ENCODE measurements at regions not wholly inside any gene's neighbourhood (a gene's known extent, or its start where the extent isn't known, plus 50 kb on each side); places are given as distances from the start of the nearest gene placed in this dataset.
"Not testable (repeated sequence)": the region's sequence is repeated elsewhere in the genome, so short reads cannot be mapped to it uniquely, and the experiment has no call there.

DNA sequence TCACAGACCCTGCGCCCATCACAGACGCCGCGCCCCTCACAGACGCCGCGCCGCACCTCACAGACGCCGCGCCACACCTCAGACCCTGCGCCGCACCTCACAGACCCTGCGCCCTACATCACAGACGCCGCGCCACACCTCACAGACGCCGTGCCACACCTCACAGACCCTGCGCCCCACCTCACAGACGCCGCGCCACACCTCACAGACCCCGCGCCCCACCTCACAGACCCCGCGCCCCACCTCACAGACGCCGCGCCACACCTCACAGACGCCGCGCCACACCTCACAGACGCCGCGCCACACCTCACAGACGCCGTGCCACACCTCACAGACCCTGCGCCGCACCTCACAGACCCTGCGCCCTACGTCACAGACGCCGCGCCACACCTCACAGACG is 657.4 kb downstream of the TRIML1 start:
- not testable (repeated sequence) for H3K36me3 ChIP-seq (ENCODE audit: insufficient read depth, low read length); H3K4me3 ChIP-seq (ENCODE audit: low read depth, low read length); H3K27ac ChIP-seq (ENCODE audit: low read depth, low read length); H3K4me1 ChIP-seq (ENCODE audit: control insufficient read depth, insufficient read depth, low read length, unreplicated experiment); H3K27me3 ChIP-seq (ENCODE audit: insufficient read depth, low read length); H2AFZ ChIP-seq (ENCODE audit: low read length, unreplicated experiment); H3K79me2 ChIP-seq (ENCODE audit: control insufficient read depth, insufficient read depth, low read length, unreplicated experiment)

DNA sequence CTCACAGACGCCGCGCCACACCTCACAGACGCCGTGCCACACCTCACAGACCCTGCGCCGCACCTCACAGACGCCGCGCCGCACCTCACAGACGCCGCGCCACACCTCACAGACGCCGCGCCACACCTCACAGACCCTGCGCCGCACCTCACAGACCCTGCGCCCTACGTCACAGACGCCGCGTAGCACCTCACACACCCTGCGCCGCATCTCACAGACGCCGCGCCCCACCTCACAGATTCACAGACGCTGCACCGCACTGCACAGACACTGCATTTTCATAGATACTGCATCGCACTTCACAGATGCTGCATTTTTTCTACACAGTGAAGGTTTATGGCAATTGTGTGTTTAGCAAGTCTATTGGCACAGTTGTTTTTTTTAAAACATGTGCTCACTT is 657.8 kb downstream of the TRIML1 start:
- H3K27me3 ChIP-seq (ENCODE audit: insufficient read depth, low read length); H2AFZ ChIP-seq (ENCODE audit: low read length, unreplicated experiment); H3K4me1 ChIP-seq (ENCODE audit: control insufficient read depth, insufficient read depth, low read length, unreplicated experiment); H3K27ac ChIP-seq (ENCODE audit: low read depth, low read length); H3K4me3 ChIP-seq (ENCODE audit: low read depth, low read length); H3K36me3 ChIP-seq (ENCODE audit: insufficient read depth, low read length); H3K79me2 ChIP-seq (ENCODE audit: control insufficient read depth, insufficient read depth, low read length, unreplicated experiment): not testable (repeated sequence)

DNA sequence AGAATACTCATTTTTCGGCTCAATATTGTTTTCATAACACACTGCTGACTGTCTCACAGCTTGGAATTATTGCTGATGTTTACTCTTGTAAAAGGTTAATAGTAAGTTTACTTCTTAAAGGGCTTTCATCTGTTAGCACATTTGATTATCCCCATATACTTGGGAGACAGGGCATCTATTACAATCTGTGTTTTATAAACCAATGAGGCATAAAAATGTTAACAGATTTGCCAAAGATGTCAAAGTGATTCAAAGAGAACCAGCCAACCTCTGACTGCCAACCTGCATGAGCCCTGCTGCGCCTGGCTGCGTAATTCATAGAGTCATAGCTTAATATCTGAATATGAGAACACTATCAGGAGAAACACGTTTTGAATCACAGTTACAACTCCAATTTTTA is 665.6 kb downstream of the TRIML1 start:
- H2AFZ ChIP-seq (ENCODE audit: low read length, unreplicated experiment): no peak overlapping the region
- no peaks in the 10 kb centered on the region for H3K27me3 ChIP-seq (ENCODE audit: insufficient read depth, low read length)
- H3K27ac ChIP-seq (ENCODE audit: low read depth, low read length): no peak overlapping the region
- H3K4me3 ChIP-seq (ENCODE audit: low read depth, low read length): no peak overlapping the region
- no peaks in the 10 kb centered on the region for H3K36me3 ChIP-seq (ENCODE audit: insufficient read depth, low read length)
- H3K4me1 ChIP-seq (ENCODE audit: control insufficient read depth, insufficient read depth, low read length, unreplicated experiment): no peaks in the 10 kb centered on the region
- no peaks in the 10 kb centered on the region for H3K79me2 ChIP-seq (ENCODE audit: control insufficient read depth, insufficient read depth, low read length, unreplicated experiment)

DNA sequence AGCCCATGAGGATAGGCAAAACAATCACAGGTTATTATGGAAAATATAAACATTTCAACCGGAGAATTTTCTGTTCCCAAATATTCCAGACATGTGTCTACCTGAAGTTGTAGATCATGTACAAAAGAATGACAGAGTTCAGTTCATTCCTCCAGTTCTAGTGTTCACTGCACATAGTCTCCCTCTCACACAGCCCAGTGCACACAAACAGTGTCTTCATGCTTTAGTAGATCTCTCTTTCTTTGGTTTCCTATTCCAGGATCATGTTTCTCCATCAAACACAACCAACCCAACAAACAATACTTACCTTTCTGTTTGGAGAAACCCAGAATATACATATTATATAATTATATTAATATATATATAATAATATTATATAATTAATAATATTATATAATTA is 671.9 kb downstream of the TRIML1 start:
- no peak overlapping the region for H2AFZ ChIP-seq (ENCODE audit: low read length, unreplicated experiment)
- H3K36me3 ChIP-seq (ENCODE audit: insufficient read depth, low read length): no peaks in the 10 kb centered on the region
- H3K4me3 ChIP-seq (ENCODE audit: low read depth, low read length): no peak overlapping the region
- no peak overlapping the region for H3K27ac ChIP-seq (ENCODE audit: low read depth, low read length)
- H3K79me2 ChIP-seq (ENCODE audit: control insufficient read depth, insufficient read depth, low read length, unreplicated experiment): no peaks in the 10 kb centered on the region
- no peaks in the 10 kb centered on the region for H3K27me3 ChIP-seq (ENCODE audit: insufficient read depth, low read length)
- no peaks in the 10 kb centered on the region for H3K4me1 ChIP-seq (ENCODE audit: control insufficient read depth, insufficient read depth, low read length, unreplicated experiment)

DNA sequence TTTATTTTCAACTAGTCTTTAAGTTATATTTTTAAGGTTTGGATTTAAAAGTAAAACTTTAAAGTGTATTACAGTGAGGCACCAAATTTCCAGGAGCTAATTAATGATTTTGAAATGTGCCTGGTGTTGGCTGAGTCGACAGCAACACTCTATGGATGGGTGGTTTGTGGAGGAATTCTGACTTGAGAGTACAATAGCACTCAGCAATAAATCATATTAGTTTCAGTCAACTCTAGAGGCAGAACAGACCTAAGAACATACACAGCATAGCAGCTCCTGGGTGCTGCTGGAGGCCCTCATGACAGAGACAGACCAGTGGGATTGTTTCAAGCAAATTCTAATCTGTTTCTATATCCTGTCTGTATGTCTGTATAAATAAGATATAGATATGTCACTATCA is 673.4 kb downstream of the TRIML1 start:
- H2AFZ ChIP-seq (ENCODE audit: low read length, unreplicated experiment): no peak overlapping the region
- no peaks in the 10 kb centered on the region for H3K27me3 ChIP-seq (ENCODE audit: insufficient read depth, low read length)
- no peak overlapping the region for H3K4me3 ChIP-seq (ENCODE audit: low read depth, low read length)

DNA sequence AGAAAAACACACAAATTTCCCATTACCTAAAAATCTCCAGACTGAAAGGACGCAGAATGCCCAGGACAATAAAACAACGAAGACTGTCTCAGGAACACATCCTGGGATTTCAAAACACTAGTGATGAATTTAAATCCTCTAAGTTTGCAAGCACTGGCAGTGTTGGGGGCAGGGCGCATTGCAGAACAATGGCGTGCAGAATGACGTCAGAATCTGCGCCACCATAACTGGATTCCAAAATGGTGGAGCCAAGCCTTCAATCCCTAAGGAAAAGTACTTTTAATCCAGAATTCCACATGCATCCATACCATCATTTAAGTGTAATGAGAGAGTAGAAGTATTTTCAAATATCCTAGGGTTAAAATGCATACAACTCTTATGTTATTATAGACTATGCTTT is 679.1 kb downstream of the TRIML1 start:
- Histone ChIP-seq H3K4me3 (ENCODE audit: low read depth, low read length) (no peak overlapping the region), H2AFZ (ENCODE audit: low read length, unreplicated experiment) (no peak overlapping the region), H3K79me2 (ENCODE audit: control insufficient read depth, insufficient read depth, low read length, unreplicated experiment) (no peaks in the 10 kb centered on the region), H3K36me3 (ENCODE audit: insufficient read depth, low read length) (no peaks in the 10 kb centered on the region), H3K27me3 (ENCODE audit: insufficient read depth, low read length) (no peaks in the 10 kb centered on the region), H3K27ac (ENCODE audit: low read depth, low read length) (no peak overlapping the region), H3K4me1 (ENCODE audit: control insufficient read depth, insufficient read depth, low read length, unreplicated experiment) (no peaks in the 10 kb centered on the region)

More for the DNA sequence above, 673.4 kb downstream of the TRIML1 start:
- H3K4me1 ChIP-seq (ENCODE audit: control insufficient read depth, insufficient read depth, low read length, unreplicated experiment): no peaks in the 10 kb centered on the region
- H3K36me3 ChIP-seq (ENCODE audit: insufficient read depth, low read length): no peaks in the 10 kb centered on the region
- no peaks in the 10 kb centered on the region for H3K79me2 ChIP-seq (ENCODE audit: control insufficient read depth, insufficient read depth, low read length, unreplicated experiment)
- no peak overlapping the region for H3K27ac ChIP-seq (ENCODE audit: low read depth, low read length)

DNA sequence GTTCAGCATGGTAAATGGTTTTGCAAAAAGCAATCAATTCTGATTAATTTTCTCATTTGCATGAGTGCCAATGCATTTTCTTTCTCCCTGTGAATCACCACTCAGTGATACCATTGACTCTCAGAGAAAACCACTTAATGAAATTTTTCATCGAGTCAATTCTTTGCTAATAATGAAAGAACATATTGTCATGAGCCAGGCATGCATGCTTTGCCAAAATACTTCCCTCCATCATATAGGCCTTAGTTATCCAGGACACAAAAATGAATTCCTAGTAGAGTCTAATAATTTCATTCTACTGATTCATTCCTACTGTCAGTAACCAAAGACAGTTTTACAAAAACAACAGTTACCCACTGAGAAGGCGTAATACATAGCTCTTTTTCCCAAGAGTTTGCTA is 680.0 kb downstream of the TRIML1 start:
- H3K4me3 ChIP-seq (ENCODE audit: low read depth, low read length): no peak overlapping the region
- H3K79me2 ChIP-seq (ENCODE audit: control insufficient read depth, insufficient read depth, low read length, unreplicated experiment): no peaks in the 10 kb centered on the region
- no peak overlapping the region for H2AFZ ChIP-seq (ENCODE audit: low read length, unreplicated experiment)
- no peaks in the 10 kb centered on the region for H3K36me3 ChIP-seq (ENCODE audit: insufficient read depth, low read length)
- H3K27me3 ChIP-seq (ENCODE audit: insufficient read depth, low read length): no peaks in the 10 kb centered on the region
- H3K27ac ChIP-seq (ENCODE audit: low read depth, low read length): no peak overlapping the region
- no peaks in the 10 kb centered on the region for H3K4me1 ChIP-seq (ENCODE audit: control insufficient read depth, insufficient read depth, low read length, unreplicated experiment)

DNA sequence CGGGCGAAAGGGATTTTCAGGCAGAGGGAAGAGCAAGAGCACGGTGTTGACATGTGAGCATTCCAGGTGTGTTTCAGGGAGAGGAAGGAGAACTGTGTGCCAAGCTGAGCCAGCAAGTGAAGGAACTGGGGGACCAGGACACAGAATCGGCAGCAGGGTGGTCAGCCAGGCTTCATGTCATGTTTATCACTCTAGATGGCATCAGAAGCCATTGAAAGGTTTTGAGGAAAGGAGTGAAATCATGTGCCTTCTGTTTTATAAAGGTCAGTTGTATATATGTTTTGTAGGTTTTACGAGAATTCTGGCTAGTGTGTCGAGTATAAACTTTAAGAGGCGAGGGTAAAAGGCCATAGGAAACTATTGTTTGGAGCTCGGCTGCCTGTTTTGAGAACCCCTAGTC is 682.3 kb downstream of the TRIML1 start:
- H3K4me1 ChIP-seq (ENCODE audit: control insufficient read depth, insufficient read depth, low read length, unreplicated experiment): no peaks in the 10 kb centered on the region
- no peak overlapping the region for H2AFZ ChIP-seq (ENCODE audit: low read length, unreplicated experiment)
- no peaks in the 10 kb centered on the region for H3K36me3 ChIP-seq (ENCODE audit: insufficient read depth, low read length)
- H3K27me3 ChIP-seq (ENCODE audit: insufficient read depth, low read length): no peaks in the 10 kb centered on the region
- H3K79me2 ChIP-seq (ENCODE audit: control insufficient read depth, insufficient read depth, low read length, unreplicated experiment): no peaks in the 10 kb centered on the region
- H3K4me3 ChIP-seq (ENCODE audit: low read depth, low read length): no peak overlapping the region
- H3K27ac ChIP-seq (ENCODE audit: low read depth, low read length): no peak overlapping the region

DNA sequence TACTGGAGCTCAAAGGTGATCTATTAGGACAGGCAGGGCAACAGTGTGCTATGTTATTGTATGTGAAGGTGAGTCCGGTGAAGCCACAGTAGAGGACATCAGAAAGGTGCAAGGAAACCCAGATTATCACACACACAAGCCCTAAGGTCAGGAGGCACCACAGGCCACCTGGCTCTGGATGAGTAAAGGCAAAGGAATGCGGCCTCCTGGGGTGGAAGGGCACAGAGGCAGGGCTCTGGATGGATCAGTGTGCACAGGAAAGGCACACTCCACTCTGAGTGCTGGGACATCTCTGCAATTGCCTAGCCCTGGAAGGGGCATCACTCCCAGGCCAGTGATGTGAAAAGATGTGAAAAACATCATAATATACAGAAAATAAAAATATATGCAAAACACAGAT is 683.5 kb downstream of the TRIML1 start:
- Histone ChIP-seq H3K27ac (ENCODE audit: low read depth, low read length) (no peak overlapping the region), H3K4me1 (ENCODE audit: control insufficient read depth, insufficient read depth, low read length, unreplicated experiment) (no peaks in the 10 kb centered on the region), H3K4me3 (ENCODE audit: low read depth, low read length) (no peak overlapping the region), H3K79me2 (ENCODE audit: control insufficient read depth, insufficient read depth, low read length, unreplicated experiment) (no peaks in the 10 kb centered on the region), H3K27me3 (ENCODE audit: insufficient read depth, low read length) (no peaks in the 10 kb centered on the region), H2AFZ (ENCODE audit: low read length, unreplicated experiment) (no peak overlapping the region), H3K36me3 (ENCODE audit: insufficient read depth, low read length) (no peaks in the 10 kb centered on the region)

DNA sequence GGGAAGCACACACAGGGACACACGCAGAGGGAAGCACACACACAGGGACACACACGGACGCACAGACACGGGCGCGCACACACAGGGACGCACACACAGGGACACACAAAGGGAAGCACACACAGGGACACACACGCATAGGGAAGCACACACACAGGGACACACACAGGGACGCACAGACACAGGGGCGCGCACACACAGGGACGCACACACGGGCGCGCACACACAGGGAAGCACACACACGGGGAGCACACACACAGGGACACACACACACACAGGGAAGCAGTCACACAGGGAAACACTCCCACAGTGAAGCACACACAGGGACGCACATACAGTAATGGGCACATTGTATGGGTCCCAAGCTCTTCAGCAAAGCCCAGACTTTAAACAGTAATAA is 685.3 kb downstream of the TRIML1 start:
- H3K79me2 ChIP-seq (ENCODE audit: control insufficient read depth, insufficient read depth, low read length, unreplicated experiment): no peaks in the 10 kb centered on the region
- no peak overlapping the region for H2AFZ ChIP-seq (ENCODE audit: low read length, unreplicated experiment)
- H3K27ac ChIP-seq (ENCODE audit: low read depth, low read length): no peak overlapping the region
- no peak overlapping the region for H3K4me3 ChIP-seq (ENCODE audit: low read depth, low read length)
- no peaks in the 10 kb centered on the region for H3K27me3 ChIP-seq (ENCODE audit: insufficient read depth, low read length)
- H3K4me1 ChIP-seq (ENCODE audit: control insufficient read depth, insufficient read depth, low read length, unreplicated experiment): no peaks in the 10 kb centered on the region
- H3K36me3 ChIP-seq (ENCODE audit: insufficient read depth, low read length): no peaks in the 10 kb centered on the region

DNA sequence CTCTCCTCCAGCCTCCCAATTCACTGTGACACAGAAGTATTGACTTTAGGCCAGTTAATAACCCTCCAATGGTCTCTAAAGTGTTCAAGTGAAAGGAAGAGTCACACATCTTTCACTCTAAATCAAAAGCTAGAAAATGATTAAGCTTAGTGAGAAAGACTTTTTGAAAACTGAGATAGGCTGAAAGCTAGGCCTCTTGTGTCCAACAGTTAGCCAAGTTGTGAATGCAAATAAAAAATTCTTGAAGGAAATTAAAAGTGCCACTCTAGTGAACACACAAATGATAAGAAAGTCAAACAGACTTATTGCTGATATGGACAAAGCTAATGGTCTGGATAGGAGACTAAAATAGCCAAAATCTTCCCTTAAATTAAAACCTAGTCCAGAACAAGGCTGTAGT is 687.2 kb downstream of the TRIML1 start:
- H3K79me2 ChIP-seq (ENCODE audit: control insufficient read depth, insufficient read depth, low read length, unreplicated experiment): no peaks in the 10 kb centered on the region
- H3K36me3 ChIP-seq (ENCODE audit: insufficient read depth, low read length): no peaks in the 10 kb centered on the region
- H3K27ac ChIP-seq (ENCODE audit: low read depth, low read length): no peak overlapping the region
- no peak overlapping the region for H2AFZ ChIP-seq (ENCODE audit: low read length, unreplicated experiment)
- H3K4me1 ChIP-seq (ENCODE audit: control insufficient read depth, insufficient read depth, low read length, unreplicated experiment): no peaks in the 10 kb centered on the region
- H3K27me3 ChIP-seq (ENCODE audit: insufficient read depth, low read length): no peaks in the 10 kb centered on the region
- H3K4me3 ChIP-seq (ENCODE audit: low read depth, low read length): no peak overlapping the region

DNA sequence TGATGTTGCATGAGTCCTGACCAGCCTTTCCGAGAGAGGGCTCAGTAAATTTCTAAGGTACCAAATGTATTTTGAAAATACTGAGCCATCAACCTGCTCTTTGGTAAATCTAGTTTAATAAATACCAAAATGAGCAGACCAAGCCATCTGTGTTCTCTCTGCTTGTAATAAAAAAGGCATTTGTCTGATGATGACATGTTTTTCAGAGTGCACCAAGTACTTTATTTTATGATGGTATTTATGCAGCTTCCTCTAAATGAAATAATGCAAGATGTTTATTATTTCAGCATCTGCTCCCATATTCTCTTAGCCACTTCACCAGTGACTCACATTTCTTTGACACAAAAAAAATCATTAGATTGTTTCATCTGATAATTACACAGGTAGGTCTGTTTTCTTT is 700.5 kb downstream of the TRIML1 start:
- Histone ChIP-seq H3K36me3 (ENCODE audit: insufficient read depth, low read length) (no peaks in the 10 kb centered on the region), H3K27me3 (ENCODE audit: insufficient read depth, low read length) (no peaks in the 10 kb centered on the region), H2AFZ (ENCODE audit: low read length, unreplicated experiment) (no peak overlapping the region), H3K4me3 (ENCODE audit: low read depth, low read length) (no peak overlapping the region), H3K79me2 (ENCODE audit: control insufficient read depth, insufficient read depth, low read length, unreplicated experiment) (no peaks in the 10 kb centered on the region), H3K27ac (ENCODE audit: low read depth, low read length) (no peak overlapping the region), H3K4me1 (ENCODE audit: control insufficient read depth, insufficient read depth, low read length, unreplicated experiment) (no peaks in the 10 kb centered on the region)
